ENCODE measurements at regions not wholly inside any gene's neighbourhood (a gene's known extent, or its start where the extent isn't known, plus 50 kb on each side); places are given as distances from the start of the nearest gene placed in this dataset.

DNA sequence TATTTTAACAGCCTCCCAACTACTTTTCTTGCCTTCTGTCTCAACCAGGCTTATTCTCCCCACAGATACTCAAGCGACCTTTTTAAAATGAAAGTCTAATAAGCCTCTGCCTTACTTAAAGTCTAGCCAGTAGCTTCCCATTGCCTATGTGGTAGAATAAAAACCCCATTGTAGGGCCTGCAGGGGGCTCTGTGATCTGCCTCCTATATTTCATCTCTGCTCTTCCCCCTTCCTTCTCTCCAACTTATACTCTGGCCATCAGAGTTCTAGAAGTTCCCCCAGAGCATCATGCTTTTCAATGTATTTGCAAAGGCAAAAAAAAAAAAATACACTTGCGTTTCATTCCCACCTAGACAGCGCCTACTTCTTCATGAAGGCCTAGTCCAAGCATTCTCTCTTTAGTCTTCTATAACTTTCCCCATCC is 167.7 kb upstream of the ADO start:
- TF ChIP-seq, protein P1, sequence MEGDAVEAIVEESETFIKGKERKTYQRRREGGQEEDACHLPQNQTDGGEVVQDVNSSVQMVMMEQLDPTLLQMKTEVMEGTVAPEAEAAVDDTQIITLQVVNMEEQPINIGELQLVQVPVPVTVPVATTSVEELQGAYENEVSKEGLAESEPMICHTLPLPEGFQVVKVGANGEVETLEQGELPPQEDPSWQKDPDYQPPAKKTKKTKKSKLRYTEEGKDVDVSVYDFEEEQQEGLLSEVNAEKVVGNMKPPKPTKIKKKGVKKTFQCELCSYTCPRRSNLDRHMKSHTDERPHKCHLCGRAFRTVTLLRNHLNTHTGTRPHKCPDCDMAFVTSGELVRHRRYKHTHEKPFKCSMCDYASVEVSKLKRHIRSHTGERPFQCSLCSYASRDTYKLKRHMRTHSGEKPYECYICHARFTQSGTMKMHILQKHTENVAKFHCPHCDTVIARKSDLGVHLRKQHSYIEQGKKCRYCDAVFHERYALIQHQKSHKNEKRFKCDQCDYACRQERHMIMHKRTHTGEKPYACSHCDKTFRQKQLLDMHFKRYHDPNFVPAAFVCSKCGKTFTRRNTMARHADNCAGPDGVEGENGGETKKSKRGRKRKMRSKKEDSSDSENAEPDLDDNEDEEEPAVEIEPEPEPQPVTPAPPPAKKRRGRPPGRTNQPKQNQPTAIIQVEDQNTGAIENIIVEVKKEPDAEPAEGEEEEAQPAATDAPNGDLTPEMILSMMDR (conservative IDR thresholded peaks at IDR 0.05 in 1 of 2, IDR thresholded peaks at IDR 0.05 in 1 of 2; ENCODE audit: extremely low read depth in 1 of 2, insufficient read depth in 1 of 2, low read depth in 1 of 2, low read length in 2 of 2) = no peak
- TF ChIP-seq EZH2 (IDR thresholded peaks at IDR 0.05; ENCODE audit: borderline replicate concordance, low read length) = no peak
